NOMO-1 (cell line): ENCODE measurements at regions not wholly inside any gene's neighbourhood (a gene's known extent, or its start where the extent isn't known, plus 50 kb on each side); places are given as distances from the start of the nearest gene placed in this dataset.
"Not testable (repeated sequence)": the region's sequence is repeated elsewhere in the genome, so short reads cannot be mapped to it uniquely, and the experiment has no call there.

ENCODE experiments used
- DNase-seq, 2 experiments: peaks; one replicate each; lab custom pipeline; 2025; ENCODE audit not compliant: unreplicated experiment in 2 of 2; lab: John Stamatoyannopoulos, UW

DNA sequence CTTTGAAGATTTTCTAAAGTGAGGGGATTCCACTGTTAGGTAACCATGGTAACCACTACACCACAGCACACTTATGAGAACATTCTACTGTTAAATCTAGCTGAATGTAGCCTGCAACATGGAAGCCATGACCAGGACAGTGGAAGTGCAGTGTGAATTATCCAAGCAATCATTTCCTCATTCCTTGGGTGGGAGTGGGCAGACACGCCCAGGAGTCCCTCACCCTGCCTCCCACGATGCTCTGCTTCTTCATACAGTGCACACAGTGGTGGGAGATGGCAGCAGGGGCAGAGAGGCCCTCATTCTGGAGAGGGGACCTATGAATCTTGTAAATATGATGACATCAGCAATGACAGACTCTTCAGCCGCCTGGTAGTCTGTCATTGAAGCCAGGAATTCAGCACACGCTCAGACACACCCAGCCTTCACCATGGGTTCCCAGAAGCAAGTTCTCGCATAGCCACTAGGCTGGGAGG, 70.1 kb upstream of the HOXC13 start:
- DNase-seq, result no peak

GRCh38 chr12:53869500-53869899, 69.1 kb upstream of the HOXC13 start:
- no peak for DNase-seq

DNA sequence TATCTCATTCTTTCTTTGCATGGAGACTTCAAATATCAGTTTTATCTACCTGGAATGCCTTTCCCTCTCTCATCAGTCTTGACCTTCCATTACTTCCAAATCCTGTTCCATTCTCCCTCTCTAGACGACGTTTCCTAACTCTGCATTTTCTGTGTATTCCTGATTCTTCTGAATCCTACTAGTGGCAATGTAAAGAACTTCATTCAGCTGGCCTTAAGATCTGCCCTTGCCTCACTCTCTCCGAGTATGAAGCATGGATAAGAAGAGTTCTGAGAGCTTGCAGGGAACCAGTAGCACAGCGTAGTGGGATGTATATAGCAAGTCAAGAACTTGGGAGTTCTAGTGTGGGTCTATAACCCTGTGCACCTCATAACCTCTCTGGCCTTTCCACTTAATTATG, 68.5 kb upstream of the HOXC13 start:
- no peak for DNase-seq

GRCh38 chr12:53871367-53871766, 67.3 kb upstream of the HOXC13 start:
- DNase-seq, result no peak

DNA sequence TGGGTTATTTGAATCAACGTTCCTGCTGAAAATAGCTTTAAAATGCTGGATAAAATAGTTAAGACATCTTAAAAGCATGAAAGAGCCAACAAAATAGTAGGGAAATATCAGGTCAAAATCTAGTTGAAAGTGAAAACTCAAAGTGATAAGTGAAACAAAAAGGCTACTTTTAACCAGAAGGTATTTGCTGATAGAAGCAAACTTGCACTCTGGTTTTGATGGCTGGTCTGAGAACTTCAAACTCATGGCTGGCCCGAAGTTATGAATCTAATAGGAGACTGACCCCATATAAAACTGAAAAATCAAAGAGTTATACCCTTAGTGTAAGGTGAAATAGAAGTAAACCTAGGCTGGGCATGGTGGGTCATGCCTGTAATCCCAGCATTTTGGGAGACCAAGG, 66.3 kb upstream of the HOXC13 start:
- no peak for DNase-seq

DNA sequence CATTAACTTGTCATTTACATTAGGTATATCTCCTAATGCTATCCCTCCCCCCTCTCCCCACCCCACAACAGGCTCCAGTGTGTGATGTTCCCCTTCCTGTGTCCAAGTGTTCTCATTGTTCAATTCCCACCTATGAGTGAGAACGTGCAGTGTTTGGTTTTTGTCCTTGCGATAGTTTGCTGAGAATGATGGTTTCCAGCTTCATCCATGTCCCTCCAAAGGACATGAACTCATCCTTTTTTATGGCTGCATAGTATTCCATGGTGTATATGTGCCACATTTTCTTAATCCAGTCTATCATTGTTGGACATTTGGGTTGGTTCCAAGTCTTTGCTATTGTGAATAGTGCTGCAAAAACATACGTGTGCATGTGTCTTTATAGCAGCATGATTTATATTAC, 60.7 kb upstream of the HOXC13 start:
- DNase-seq, result not testable (repeated sequence)

DNA sequence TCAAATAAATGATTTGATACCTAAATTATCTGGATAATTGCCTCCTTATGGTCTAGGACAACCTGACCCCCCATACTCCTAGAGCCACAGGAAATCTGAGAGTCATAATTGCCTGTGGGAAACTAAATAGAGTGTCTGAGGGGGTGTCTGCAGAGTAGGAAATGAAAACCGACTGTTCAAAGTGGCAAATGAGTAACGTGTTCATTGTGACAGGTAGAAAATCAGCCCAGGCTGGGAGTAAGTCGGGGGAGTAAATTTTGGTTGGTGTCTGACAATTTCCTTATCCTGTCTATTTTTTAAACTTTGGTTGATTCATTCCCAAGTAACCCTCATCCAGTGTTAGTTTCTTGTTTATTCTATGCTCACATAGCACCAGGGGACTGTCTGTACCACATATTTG, 51.6 kb upstream of the HOXC13 start:
- DNase-seq, result no peak

GRCh38 chr12:53887881-53888280, 50.8 kb upstream of the HOXC13 start:
- DNase-seq, result no peak
